OCI-LY1 (cell line): ENCODE measurements at regions not wholly inside any gene's neighbourhood (a gene's known extent, or its start where the extent isn't known, plus 50 kb on each side); places are given as distances from the start of the nearest gene placed in this dataset.
"Not testable (repeated sequence)": the region's sequence is repeated elsewhere in the genome, so short reads cannot be mapped to it uniquely, and the experiment has no call there.

Experiments
- H2AFZ ChIP-seq: fragments of 200-600 bp; sonication (generic), shearing (Covaris generic); 2 replicates; pipeline ENCODE4 v1.6.0; 2014; ENCODE audit warnings: antibody characterized with exemption, mild to moderate bottlenecking, low read length
- H3F3A ChIP-seq: fragments of 200-600 bp; sonication (generic), shearing (Covaris generic); 2 replicates; pipeline ENCODE4 v1.6.0; 2014; ENCODE audit warnings: mild to moderate bottlenecking, antibody characterized with exemption, low read length, moderate library complexity; ENCODE audit not compliant: insufficient read depth
- H3K27ac ChIP-seq: fragments of 200-600 bp; sonication (generic); 2 replicates; pipeline ENCODE4 v1.5.1; 2014; ENCODE audit warnings: low read length, mixed run types, mild to moderate bottlenecking, low read depth; ENCODE audit not compliant: poor library complexity, severe bottlenecking
- H3K27me3 ChIP-seq: fragments of 200-600 bp; sonication (generic); 2 replicates; pipeline ENCODE4 v1.6.0; 2014; ENCODE audit warnings: antibody characterized with exemption, mild to moderate bottlenecking, low read length, moderate library complexity; ENCODE audit not compliant: insufficient read depth
- H3K36me3 ChIP-seq: fragments of 200-600 bp; sonication (generic); 2 replicates; pipeline ENCODE4 v1.6.1; 2014; ENCODE audit warnings: mild to moderate bottlenecking, antibody characterized with exemption, low read length, moderate library complexity, mixed read lengths; ENCODE audit not compliant: insufficient read depth
- H3K4me1 ChIP-seq: fragments of 200-600 bp; sonication (generic); 2 replicates; pipeline ENCODE4 v1.5.1; 2014; ENCODE audit warnings: mild to moderate bottlenecking, low read length, moderate library complexity; ENCODE audit not compliant: insufficient read depth, severe bottlenecking
- H3K4me2 ChIP-seq: fragments of 200-600 bp; sonication (generic), shearing (Covaris generic); 2 replicates; pipeline ENCODE4 v1.6.1; 2014; ENCODE audit warnings: low read length
- H3K4me3 ChIP-seq: fragments of 200-600 bp; sonication (generic); 2 replicates; pipeline ENCODE4 v1.5.1; 2014; ENCODE audit warnings: low read length, low read depth, mild to moderate bottlenecking, mixed read lengths; ENCODE audit not compliant: poor library complexity, severe bottlenecking
- H3K79me2 ChIP-seq: fragments of 200-600 bp; shearing (Covaris generic); 2 replicates; pipeline ENCODE4 v1.6.1; 2016; ENCODE audit warnings: mixed run types, low read length, mixed read lengths; ENCODE audit not compliant: insufficient read depth
- H3K9ac ChIP-seq: fragments of 200-600 bp; sonication (generic), shearing (Covaris generic); 2 replicates; pipeline ENCODE4 v1.6.1; 2014; ENCODE audit warnings: mild to moderate bottlenecking, low read length, mixed read lengths
- H3K9me2 ChIP-seq: fragments of 200-600 bp; sonication (generic), shearing (Covaris generic); 2 replicates; pipeline ENCODE4 v1.6.1; 2014; ENCODE audit warnings: low read depth, mild to moderate bottlenecking, low read length, mixed read lengths
- H3K9me3 ChIP-seq: fragments of 200-600 bp; shearing (Covaris generic); 2 replicates; pipeline ENCODE4 v1.6.1; 2014; ENCODE audit warnings: low read length, mixed read lengths
- H4K20me1 ChIP-seq: fragments of 200-600 bp; sonication (generic), shearing (Covaris generic); 2 replicates; pipeline ENCODE4 v1.6.0; 2016; ENCODE audit warnings: mild to moderate bottlenecking, low read length; ENCODE audit not compliant: insufficient read depth
- EZH2 ChIP-seq: fragments of 200-600 bp; sonication (generic), shearing (Covaris generic); IDR thresholded peaks from 2 replicates; pipeline ENCODE4 v1.8.0; 2017; ENCODE audit warnings: borderline replicate concordance, mixed run types, mild to moderate bottlenecking, antibody characterized with exemption, low read length, moderate library complexity, mixed read lengths
- TF ChIP-seq, protein P1 (sequence below): fragments of 200-600 bp; sonication (generic), shearing (Covaris generic); IDR thresholded peaks from 2 replicates; pipeline ENCODE4 v1.5.1; 2017; ENCODE audit warnings: mild to moderate bottlenecking, antibody characterized with exemption, low read length, moderate library complexity, mixed read lengths

DNA sequence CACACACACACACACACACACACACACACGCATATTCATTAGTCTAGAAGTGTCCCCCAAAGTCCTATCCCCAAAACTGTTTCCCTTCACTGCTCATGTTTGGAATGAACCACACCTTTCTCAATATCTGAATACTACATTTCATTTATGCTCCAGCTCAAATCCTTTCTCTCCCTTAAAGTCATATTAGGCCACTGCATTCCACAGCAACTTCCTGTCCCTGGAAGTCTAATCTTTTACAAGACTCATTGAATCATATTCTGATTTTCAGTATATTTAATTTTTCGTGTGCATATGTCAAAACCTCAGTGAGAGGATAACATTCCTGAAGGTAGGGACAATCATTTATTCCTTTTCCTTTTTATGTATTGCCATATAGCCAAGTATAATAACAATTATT, 155.6 kb upstream of the LMNTD1 start:
- H3K27ac ChIP-seq: no peak overlapping the region
- H3K27me3 ChIP-seq: no peaks in the 10 kb centered on the region
- H3K36me3 ChIP-seq: no peaks in the 10 kb centered on the region
- H2AFZ ChIP-seq: no peak overlapping the region
- H3F3A ChIP-seq: no peaks in the 10 kb centered on the region
- no peaks in the 10 kb centered on the region for H3K79me2 ChIP-seq
- no peak overlapping the region for H3K9ac ChIP-seq
- H3K4me1 ChIP-seq: no peaks in the 10 kb centered on the region
- no peak overlapping the region for H3K4me2 ChIP-seq
- H3K9me3 ChIP-seq: no peaks in the 10 kb centered on the region
- no peaks in the 10 kb centered on the region for H4K20me1 ChIP-seq
- no peak overlapping the region for H3K4me3 ChIP-seq
- H3K9me2 ChIP-seq: no peaks in the 10 kb centered on the region
- no peak for TF ChIP-seq EZH2
- TF ChIP-seq, protein P1, sequence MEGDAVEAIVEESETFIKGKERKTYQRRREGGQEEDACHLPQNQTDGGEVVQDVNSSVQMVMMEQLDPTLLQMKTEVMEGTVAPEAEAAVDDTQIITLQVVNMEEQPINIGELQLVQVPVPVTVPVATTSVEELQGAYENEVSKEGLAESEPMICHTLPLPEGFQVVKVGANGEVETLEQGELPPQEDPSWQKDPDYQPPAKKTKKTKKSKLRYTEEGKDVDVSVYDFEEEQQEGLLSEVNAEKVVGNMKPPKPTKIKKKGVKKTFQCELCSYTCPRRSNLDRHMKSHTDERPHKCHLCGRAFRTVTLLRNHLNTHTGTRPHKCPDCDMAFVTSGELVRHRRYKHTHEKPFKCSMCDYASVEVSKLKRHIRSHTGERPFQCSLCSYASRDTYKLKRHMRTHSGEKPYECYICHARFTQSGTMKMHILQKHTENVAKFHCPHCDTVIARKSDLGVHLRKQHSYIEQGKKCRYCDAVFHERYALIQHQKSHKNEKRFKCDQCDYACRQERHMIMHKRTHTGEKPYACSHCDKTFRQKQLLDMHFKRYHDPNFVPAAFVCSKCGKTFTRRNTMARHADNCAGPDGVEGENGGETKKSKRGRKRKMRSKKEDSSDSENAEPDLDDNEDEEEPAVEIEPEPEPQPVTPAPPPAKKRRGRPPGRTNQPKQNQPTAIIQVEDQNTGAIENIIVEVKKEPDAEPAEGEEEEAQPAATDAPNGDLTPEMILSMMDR: no peak

DNA sequence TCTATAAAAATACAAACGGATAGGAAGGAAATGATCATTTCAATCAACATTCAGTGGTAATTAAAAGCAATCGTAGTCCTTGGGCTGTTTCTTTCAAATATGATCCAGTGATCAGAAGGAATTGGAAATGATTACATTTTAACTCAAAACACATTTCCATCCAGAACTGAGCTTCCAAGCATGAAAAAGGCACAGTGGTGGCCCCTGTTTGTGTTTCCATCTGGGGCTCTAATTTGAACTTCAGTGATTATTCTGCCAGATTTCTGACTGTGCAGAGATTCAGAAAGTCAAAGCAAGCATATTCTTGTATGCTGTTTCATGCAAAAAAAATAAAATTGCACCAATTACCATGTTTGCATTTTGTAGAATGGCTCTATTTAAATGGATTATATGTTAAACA, 157.0 kb upstream of the LMNTD1 start:
- no peak overlapping the region for H3K9ac ChIP-seq
- no peaks in the 10 kb centered on the region for H3K9me2 ChIP-seq
- H2AFZ ChIP-seq: no peak overlapping the region
- no peaks in the 10 kb centered on the region for H3K79me2 ChIP-seq
- H3K9me3 ChIP-seq: no peaks in the 10 kb centered on the region
- no peaks in the 10 kb centered on the region for H3K36me3 ChIP-seq
- no peaks in the 10 kb centered on the region for H3K27me3 ChIP-seq
- no peaks in the 10 kb centered on the region for H4K20me1 ChIP-seq
- H3K27ac ChIP-seq: no peak overlapping the region
- H3K4me3 ChIP-seq: no peak overlapping the region
- TF ChIP-seq, protein P1: no peak
- H3F3A ChIP-seq: no peaks in the 10 kb centered on the region
- no peaks in the 10 kb centered on the region for H3K4me1 ChIP-seq
- no peak overlapping the region for H3K4me2 ChIP-seq

DNA sequence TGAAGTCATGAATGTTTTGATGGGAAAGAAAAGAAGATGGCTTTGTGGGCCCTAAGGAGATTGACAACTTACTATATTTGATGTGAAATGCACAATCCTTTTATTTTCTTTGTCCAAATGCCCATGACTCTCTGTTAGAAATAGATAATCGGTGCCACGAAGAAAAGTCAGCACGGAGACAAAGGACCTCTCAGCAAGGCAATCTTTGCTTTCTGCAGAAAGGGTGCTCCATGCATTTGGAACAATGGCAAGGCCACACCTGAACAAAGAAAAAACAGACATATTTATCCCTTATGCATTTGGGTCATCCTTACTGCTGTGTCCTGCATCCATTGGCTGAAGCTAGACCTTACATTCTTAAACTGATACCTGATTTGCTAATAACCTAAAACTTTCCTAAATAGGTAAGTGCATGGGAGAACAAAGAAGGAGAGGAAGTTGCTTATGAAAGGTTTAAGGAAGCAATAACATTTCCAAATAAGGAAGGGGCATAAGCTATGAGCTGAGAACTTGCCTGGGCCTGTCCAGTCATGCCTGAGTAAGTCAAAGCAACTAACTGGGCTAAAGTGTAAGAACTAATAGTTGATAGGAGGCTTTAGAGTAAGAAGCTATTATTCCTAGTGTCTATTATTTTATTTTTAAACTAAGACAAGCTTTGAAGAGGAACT, 158.0 kb upstream of the LMNTD1 start:
- not testable (repeated sequence) for H3K4me2 ChIP-seq, H3K4me3 ChIP-seq, H3K9me3 ChIP-seq, H3K9ac ChIP-seq, H3K27ac ChIP-seq, H3K27me3 ChIP-seq, H3K79me2 ChIP-seq, H3K9me2 ChIP-seq, H3K36me3 ChIP-seq, H2AFZ ChIP-seq, H3F3A ChIP-seq, H3K4me1 ChIP-seq, H4K20me1 ChIP-seq

DNA sequence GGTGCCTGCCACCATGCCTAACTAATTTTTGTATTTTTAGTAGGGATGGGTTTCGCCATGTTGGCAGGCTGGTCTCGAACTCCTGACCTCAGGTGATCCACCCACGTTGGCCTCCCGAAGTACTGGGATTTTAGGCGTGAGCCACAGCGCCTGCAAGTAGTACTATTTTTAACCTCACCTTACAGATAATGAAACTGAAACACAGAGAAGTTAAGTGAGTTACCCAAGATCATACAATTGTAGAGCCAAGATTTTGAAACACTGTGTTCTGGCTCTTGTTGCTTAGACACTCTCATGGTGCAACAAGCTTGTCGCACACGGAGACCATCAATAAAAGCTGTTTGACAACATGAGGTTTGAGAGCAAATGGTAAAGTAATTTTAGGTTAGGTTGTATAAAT, 159.1 kb upstream of the LMNTD1 start:
- no peaks in the 10 kb centered on the region for H3K9me3 ChIP-seq

More for the DNA sequence above, 159.1 kb upstream of the LMNTD1 start:
- Histone ChIP-seq H4K20me1 (no peaks in the 10 kb centered on the region), H2AFZ (no peak overlapping the region), H3F3A (no peaks in the 10 kb centered on the region), H3K79me2 (no peaks in the 10 kb centered on the region), H3K9ac (no peak overlapping the region), H3K27me3 (no peaks in the 10 kb centered on the region), H3K36me3 (no peaks in the 10 kb centered on the region), H3K4me2 (no peak overlapping the region), H3K4me1 (no peaks in the 10 kb centered on the region), H3K9me2 (no peaks in the 10 kb centered on the region), H3K4me3 (no peak overlapping the region), H3K27ac (no peak overlapping the region)
- TF ChIP-seq EZH2: no peak
- TF ChIP-seq, protein P1: no peak
